A549 (cell line): ENCODE measurements at regions not wholly inside any gene's neighbourhood (a gene's known extent, or its start where the extent isn't known, plus 50 kb on each side); places are given as distances from the start of the nearest gene placed in this dataset.

Source experiments
- ATAC-seq, 2 experiments: fragments of 200-7000 bp in 1 of 2; fragments of >200 bp in 1 of 2; cut with Nextera tagmentation in 1 of 2; cut with Tn5 transposase in 1 of 2; 3 replicates each; pipeline versions ENCODE4 v1.8.0 to v1.9.1; 2018 to 2020; ENCODE audit warnings: mild to moderate bottlenecking in 1 of 2, moderate library complexity in 1 of 2
- CTCF ChIA-PET: fragments of 300-600 bp; sonication (Branson Sonifier 250); formaldehyde crosslinking; extraction: SDS; loops from one replicate; lab custom pipeline; 2021; ENCODE audit warnings: antibody characterized with exemption, inconsistent platforms; lab: Yijun Ruan, JAX
- POLR2A ChIA-PET: fragments of 350-600 bp; formaldehyde crosslinking; extraction: SDS; loops from one replicate; lab custom pipeline; 2021; ENCODE audit warnings: antibody characterized with exemption, inconsistent platforms; lab: Yijun Ruan, JAX
- DNase-seq, 2 experiments: peaks; one replicate each; pipeline versions ENCODE4 v3.0.0 to v3.0.0-alpha.2; 2011 to 2016; ENCODE audit warnings: low read depth in 1 of 2, low spot score in 1 of 2
- FAIRE-seq: peaks from 2 replicates; lab custom pipeline; 2011; peaks lifted over from hg19 to GRCh38; lab: Jason Lieb, UNC
- H3K27ac ChIP-seq, 2 experiments: fragments of >200 bp; sonication (Bioruptor Twin); formaldehyde crosslinking; 3 replicates each; pipeline ENCODE4 v1.5.1; 2016 to 2017
- H3K4me1 ChIP-seq: fragments of >200 bp; sonication (Bioruptor Twin); formaldehyde crosslinking; 3 replicates; pipeline ENCODE4 v1.6.1; 2016
- H3K4me2 ChIP-seq: fragments of >200 bp; sonication (Bioruptor Twin); formaldehyde crosslinking; 3 replicates; pipeline ENCODE4 v1.6.1; 2016
- H3K4me3 ChIP-seq: fragments of >200 bp; sonication (Bioruptor Twin); formaldehyde crosslinking; 3 replicates; pipeline ENCODE4 v1.5.1; 2016
- H3K9me3 ChIP-seq: fragments of >200 bp; sonication (Bioruptor Twin); formaldehyde crosslinking; 3 replicates; pipeline ENCODE4 v1.6.1; 2016
- CBX2 ChIP-seq: fragments of 200-600 bp; sonication (generic); IDR thresholded peaks from 2 replicates; pipeline ENCODE4 v1.6.1; 2016; ENCODE audit warnings: low read depth, mild to moderate bottlenecking, borderline replicate concordance
- CBX8 ChIP-seq: fragments of 200-600 bp; sonication (generic); IDR thresholded peaks from 2 replicates; pipeline ENCODE4 v1.6.1; 2016
- CHD2 ChIP-seq: fragments of 150-350 bp; IDR thresholded peaks from 2 replicates; pipeline ENCODE4 v1.6.1; 2014; ENCODE audit warnings: low read length; ENCODE audit not compliant: partially characterized antibody
- CTCF ChIP-seq: fragments of >200 bp; sonication (Bioruptor Twin); formaldehyde crosslinking; IDR thresholded peaks from 3 replicates; pipeline ENCODE4 v1.5.1; 2016
- EHMT2 ChIP-seq: fragments of 200-600 bp; sonication (generic); IDR thresholded peaks from 2 replicates; pipeline ENCODE4 v1.6.1; 2016; ENCODE audit warnings: antibody characterized with exemption, low read depth, mild to moderate bottlenecking, moderate library complexity
- ELK1 ChIP-seq: fragments of 150-350 bp; IDR thresholded peaks from 2 replicates; pipeline ENCODE4 v1.6.1; 2014; ENCODE audit warnings: low read depth, mild to moderate bottlenecking, low read length
- ESRRA ChIP-seq: fragments of 150-350 bp; IDR thresholded peaks from 2 replicates; pipeline ENCODE4 v1.6.1; 2014; ENCODE audit warnings: mild to moderate bottlenecking, low read length, borderline replicate concordance
- FOSB ChIP-seq: fragments of 250-450 bp; sonication (Bioruptor Pico); IDR thresholded peaks from 2 replicates; pipeline ENCODE4 v1.5.0; 2020; ENCODE audit warnings: mild to moderate bottlenecking, moderate library complexity
- FOSL2 ChIP-seq, 2 experiments: fragments of 450-650 bp in 1 of 2; fragments of >200 bp in 1 of 2; sonication (Bioruptor Twin) in 1 of 2; formaldehyde crosslinking; IDR thresholded peaks; 2 replicates each; pipeline versions ENCODE4 v1.5.0 to v1.6.1; 2016 to 2020; ENCODE audit warnings: mild to moderate bottlenecking in 1 of 2, moderate library complexity in 1 of 2
- FOXS1 ChIP-seq: fragments of 250-450 bp; sonication (Bioruptor Pico); IDR thresholded peaks from 2 replicates; pipeline ENCODE4 v1.5.0; 2020; ENCODE audit warnings: mild to moderate bottlenecking, moderate library complexity
- GATA3 ChIP-seq: IDR thresholded peaks from 2 replicates; pipeline ENCODE4 v1.6.1; 2012; ENCODE audit warnings: borderline replicate concordance
- HDAC2 ChIP-seq: fragments of 200-600 bp; sonication (generic); IDR thresholded peaks from 2 replicates; pipeline ENCODE4 v1.6.1; 2016
- KDM5A ChIP-seq: fragments of 200-600 bp; sonication (generic); IDR thresholded peaks from 2 replicates; pipeline ENCODE4 v1.6.1; 2016; ENCODE audit warnings: antibody characterized with exemption, mild to moderate bottlenecking
- MAZ ChIP-seq: fragments of 150-350 bp; IDR thresholded peaks from 2 replicates; pipeline ENCODE4 v1.6.1; 2014; ENCODE audit warnings: antibody characterized with exemption, low read depth, low read length, borderline replicate concordance
- MYC ChIP-seq: IDR thresholded peaks from 2 replicates; pipeline ENCODE4 v1.6.1; 2012; ENCODE audit warnings: mild to moderate bottlenecking, inconsistent platforms, low read length, improper control_type of control experiment, borderline replicate concordance
- NPAS2 ChIP-seq: fragments of 250-450 bp; sonication (Bioruptor Pico); IDR thresholded peaks from 2 replicates; pipeline ENCODE4 v1.8.0; 2022; ENCODE audit warnings: mild to moderate bottlenecking, moderate library complexity, borderline replicate concordance
- NR3C1 ChIP-seq: fragments of >200 bp; sonication (Bioruptor Twin); formaldehyde crosslinking; IDR thresholded peaks from 3 replicates; pipeline ENCODE4 v1.6.1; 2017
- RARB ChIP-seq: fragments of 250-450 bp; sonication (Bioruptor Pico); IDR thresholded peaks from 2 replicates; pipeline ENCODE4 v1.8.0; 2021; ENCODE audit warnings: mild to moderate bottlenecking, moderate library complexity
- ZFP36 ChIP-seq: fragments of 450-650 bp; IDR thresholded peaks from 2 replicates; pipeline ENCODE4 v1.6.1; 2014; ENCODE audit warnings: borderline replicate concordance; ENCODE audit not compliant: partially characterized antibody
- ZNF302 ChIP-seq: fragments of 250-450 bp; sonication (Bioruptor Pico); IDR thresholded peaks from 2 replicates; pipeline ENCODE4 v1.9.0; 2021; ENCODE audit warnings: inconsistent platforms, mild to moderate bottlenecking, moderate library complexity
- WGBS: methylation state at CpG from one replicate; pipeline ENCODE4 v1.1.6; 2017; ENCODE audit errors: missing lambda C conversion rate; 5-methylcytosine and 5-hydroxymethylcytosine counted together
- TF ChIP-seq, protein P1 (sequence below): fragments of >200 bp; sonication (Bioruptor Twin); formaldehyde crosslinking; IDR thresholded peaks from 3 replicates; pipeline ENCODE4 v1.6.1; 2016
- TF ChIP-seq, protein P2 (sequence below): fragments of 250-450 bp; sonication (Bioruptor Pico); IDR thresholded peaks from 2 replicates; pipeline ENCODE4 v1.5.0; 2021; ENCODE audit warnings: mild to moderate bottlenecking, moderate library complexity, borderline replicate concordance

DNA sequence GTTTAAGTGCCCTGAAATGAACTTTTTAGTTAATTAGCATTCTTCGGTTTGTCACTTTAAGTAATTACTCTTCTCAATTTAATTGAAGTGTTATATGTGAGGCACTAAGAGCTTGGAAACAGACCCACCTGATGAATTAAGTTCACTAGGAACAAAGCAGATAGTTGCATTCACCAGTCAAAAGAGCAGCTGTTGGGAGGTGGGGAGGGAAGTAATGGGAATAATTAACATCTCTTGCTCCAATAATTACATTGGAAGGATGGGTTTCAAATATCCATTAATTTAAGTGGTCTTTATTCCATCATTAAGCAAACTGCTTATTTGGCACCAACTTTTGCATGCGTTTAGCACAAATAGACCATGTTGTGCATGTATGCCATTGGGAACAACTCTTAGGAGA is 667.2 kb downstream of the GALC start:
- POLR2A ChIA-PET, result no interaction called here
- H3K4me1 ChIP-seq, result no peaks in the 10 kb centered on the region
- no peak overlapping the region for H3K4me3 ChIP-seq
- CTCF ChIA-PET, result no interaction called here
- no peaks in the 10 kb centered on the region for H3K9me3 ChIP-seq
- no peak overlapping the region for H3K27ac ChIP-seq
- no peak for TF ChIP-seq RARB (CRISPR knock-in tag)
- TF ChIP-seq KDM5A, result no peak
- no peak for TF ChIP-seq NR3C1
- TF ChIP-seq MAZ, result no peak
- TF ChIP-seq ELK1, result no peak
- TF ChIP-seq, all 56 proteins: peak for 0
- no peak overlapping the region for H3K4me2 ChIP-seq
- no peak for FAIRE-seq
- 9% methylated on average over 2 of the region's 2 CpGs for WGBS
- no peak for DNase-seq
- ATAC-seq, result no peak

DNA sequence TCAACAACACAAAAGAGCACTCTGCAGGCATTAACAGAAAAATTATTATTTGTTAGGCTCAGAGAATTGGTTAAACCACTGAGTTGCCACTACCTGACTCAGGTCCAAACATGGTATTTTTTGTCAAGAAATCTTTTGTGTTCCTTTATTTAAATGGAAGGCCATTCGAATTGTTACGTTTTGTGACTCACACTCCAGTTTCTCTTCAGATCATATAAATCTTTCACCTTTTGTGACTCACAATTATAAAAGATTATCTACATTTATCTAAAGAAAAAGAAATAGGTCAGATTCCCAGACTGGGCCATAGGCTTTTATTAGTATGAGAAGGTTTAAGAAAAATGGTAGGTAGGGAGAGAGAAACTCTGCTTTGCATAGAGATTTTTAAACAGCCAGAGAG is 669.8 kb downstream of the GALC start:
- Histone ChIP-seq H3K4me3 (no peak overlapping the region), H3K4me1 (no peaks in the 10 kb centered on the region), H3K4me2 (no peak overlapping the region), H3K27ac (no peak overlapping the region), H3K9me3 (no peaks in the 10 kb centered on the region)
- no peak for TF ChIP-seq CHD2
- no peak for TF ChIP-seq CTCF
- no peak for TF ChIP-seq ZFP36
- no peak for TF ChIP-seq HDAC2
- no peak for TF ChIP-seq FOSB (CRISPR knock-in tag)
- TF ChIP-seq CBX2, result no peak
- no peak for TF ChIP-seq FOXS1 (CRISPR knock-in tag)
- TF ChIP-seq, protein P1, sequence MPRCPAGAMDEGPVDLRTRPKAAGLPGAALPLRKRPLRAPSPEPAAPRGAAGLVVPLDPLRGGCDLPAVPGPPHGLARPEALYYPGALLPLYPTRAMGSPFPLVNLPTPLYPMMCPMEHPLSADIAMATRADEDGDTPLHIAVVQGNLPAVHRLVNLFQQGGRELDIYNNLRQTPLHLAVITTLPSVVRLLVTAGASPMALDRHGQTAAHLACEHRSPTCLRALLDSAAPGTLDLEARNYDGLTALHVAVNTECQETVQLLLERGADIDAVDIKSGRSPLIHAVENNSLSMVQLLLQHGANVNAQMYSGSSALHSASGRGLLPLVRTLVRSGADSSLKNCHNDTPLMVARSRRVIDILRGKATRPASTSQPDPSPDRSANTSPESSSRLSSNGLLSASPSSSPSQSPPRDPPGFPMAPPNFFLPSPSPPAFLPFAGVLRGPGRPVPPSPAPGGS, result no peak
- TF ChIP-seq ELK1, result no peak
- TF ChIP-seq KDM5A, result no peak
- TF ChIP-seq FOSL2 (IDR thresholded peaks at IDR 0.05), result no peak
- TF ChIP-seq FOSL2 (CRISPR knock-in tag; IDR thresholded peaks at IDR 0.05), result no peak
- TF ChIP-seq NPAS2, result no peak
- no peak for TF ChIP-seq ESRRA
- no peak for TF ChIP-seq GATA3
- no peak for TF ChIP-seq MYC
- TF ChIP-seq, protein P2, sequence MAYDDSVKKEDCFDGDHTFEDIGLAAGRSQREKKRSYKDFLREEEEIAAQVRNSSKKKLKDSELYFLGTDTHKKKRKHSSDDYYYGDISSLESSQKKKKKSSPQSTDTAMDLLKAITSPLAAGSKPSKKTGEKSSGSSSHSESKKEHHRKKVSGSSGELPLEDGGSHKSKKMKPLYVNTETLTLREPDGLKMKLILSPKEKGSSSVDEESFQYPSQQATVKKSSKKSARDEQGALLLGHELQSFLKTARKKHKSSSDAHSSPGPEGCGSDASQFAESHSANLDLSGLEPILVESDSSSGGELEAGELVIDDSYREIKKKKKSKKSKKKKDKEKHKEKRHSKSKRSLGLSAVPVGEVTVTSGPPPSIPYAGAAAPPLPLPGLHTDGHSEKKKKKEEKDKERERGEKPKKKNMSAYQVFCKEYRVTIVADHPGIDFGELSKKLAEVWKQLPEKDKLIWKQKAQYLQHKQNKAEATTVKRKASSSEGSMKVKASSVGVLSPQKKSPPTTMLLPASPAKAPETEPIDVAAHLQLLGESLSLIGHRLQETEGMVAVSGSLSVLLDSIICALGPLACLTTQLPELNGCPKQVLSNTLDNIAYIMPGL (CRISPR knock-in tag), result no peak
- TF ChIP-seq ZNF302 (CRISPR knock-in tag), result no peak
- TF ChIP-seq CBX8, result no peak
- no peak for TF ChIP-seq EHMT2
- no peak for FAIRE-seq
- CTCF ChIA-PET, result no interaction called here
- WGBS, result 2% methylated on average over 2 of the region's 2 CpGs
- DNase-seq, result no peak
- no peak for ATAC-seq
- POLR2A ChIA-PET, result no interaction called here
